ENCODE measurements at regions not wholly inside any gene's neighbourhood (a gene's known extent, or its start where the extent isn't known, plus 50 kb on each side); places are given as distances from the start of the nearest gene placed in this dataset.

DNA sequence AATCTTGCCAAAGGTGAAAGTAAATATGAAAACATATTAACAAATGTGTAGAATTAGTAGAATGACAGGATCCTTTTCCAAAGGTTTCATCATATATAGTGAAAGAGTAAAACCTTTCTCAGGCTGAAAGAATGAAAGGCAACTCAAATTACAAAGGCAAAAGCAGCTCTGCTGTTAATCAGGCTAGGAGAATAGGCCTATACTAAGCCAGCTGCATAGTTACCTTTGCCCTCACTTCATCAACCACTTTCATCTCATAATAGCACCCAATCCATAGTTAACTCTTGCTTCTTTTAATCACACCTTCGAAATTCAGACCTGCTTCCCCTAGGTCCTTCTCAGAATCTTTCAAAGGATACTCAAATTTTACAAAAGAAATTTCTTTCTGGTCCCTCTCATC, 1167.6 kb upstream of the ATXN8OS start:
- H3K4me1 ChIP-seq (ENCODE audit: insufficient read depth, insufficient read length), result no peaks in the 10 kb centered on the region
- no peaks in the 10 kb centered on the region for H3K36me3 ChIP-seq (ENCODE audit: insufficient read depth, insufficient read length, low read length)
- TF ChIP-seq ZNF274 (IDR thresholded peaks at IDR 0.05; ENCODE audit: low read depth, low read length) (no peak), SUZ12 (IDR thresholded peaks at IDR 0.05; ENCODE audit: extremely low read depth, insufficient read depth, insufficient read length) (no peak), YY1 (IDR thresholded peaks at IDR 0.05; ENCODE audit: insufficient read depth, insufficient read length) (no peak)
- H3K27me3 ChIP-seq (ENCODE audit: insufficient read depth, insufficient read length), result no peaks in the 10 kb centered on the region
- no peaks in the 10 kb centered on the region for H3K9me3 ChIP-seq (ENCODE audit: insufficient read depth, low read length)
- no peak for DNase-seq (ENCODE audit: low read depth, low spot score)
- H3K4me3 ChIP-seq (ENCODE audit: insufficient read length, low read depth), result no peak overlapping the region
- H3K9ac ChIP-seq (ENCODE audit: insufficient read length, low read depth), result no peak overlapping the region

DNA sequence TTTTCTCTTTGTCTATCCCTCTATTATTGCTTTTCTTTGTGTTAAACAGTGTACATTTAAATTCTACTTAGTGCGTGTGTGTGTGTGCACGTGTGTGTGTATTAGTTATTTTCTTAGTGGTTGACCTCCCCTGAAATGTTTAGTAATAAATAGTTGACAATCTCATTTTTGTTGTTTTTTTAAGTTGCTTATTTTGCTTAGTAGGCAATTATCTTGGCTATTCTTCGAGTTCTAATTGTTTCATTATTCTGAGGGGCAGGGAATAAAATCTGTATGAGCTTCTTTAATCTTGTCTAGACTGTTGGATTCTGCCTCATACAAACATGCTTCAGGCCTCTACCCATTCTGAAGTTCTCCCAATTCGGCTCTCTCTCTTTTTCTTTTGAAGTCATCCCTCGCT, 1169.0 kb upstream of the ATXN8OS start:
- Histone ChIP-seq H3K27me3 (ENCODE audit: insufficient read depth, insufficient read length) (no peaks in the 10 kb centered on the region), H3K4me1 (ENCODE audit: insufficient read depth, insufficient read length) (no peaks in the 10 kb centered on the region), H3K9ac (ENCODE audit: insufficient read length, low read depth) (no peak overlapping the region), H3K36me3 (ENCODE audit: insufficient read depth, insufficient read length, low read length) (no peaks in the 10 kb centered on the region), H3K9me3 (ENCODE audit: insufficient read depth, low read length) (no peaks in the 10 kb centered on the region), H3K4me3 (ENCODE audit: insufficient read length, low read depth) (no peak overlapping the region)
- DNase-seq (ENCODE audit: low read depth, low spot score), result no peak
- no peak for TF ChIP-seq SUZ12 (IDR thresholded peaks at IDR 0.05; ENCODE audit: extremely low read depth, insufficient read depth, insufficient read length)
- no peak for TF ChIP-seq YY1 (IDR thresholded peaks at IDR 0.05; ENCODE audit: insufficient read depth, insufficient read length)
- TF ChIP-seq ZNF274 (IDR thresholded peaks at IDR 0.05; ENCODE audit: low read depth, low read length), result no peak

DNA sequence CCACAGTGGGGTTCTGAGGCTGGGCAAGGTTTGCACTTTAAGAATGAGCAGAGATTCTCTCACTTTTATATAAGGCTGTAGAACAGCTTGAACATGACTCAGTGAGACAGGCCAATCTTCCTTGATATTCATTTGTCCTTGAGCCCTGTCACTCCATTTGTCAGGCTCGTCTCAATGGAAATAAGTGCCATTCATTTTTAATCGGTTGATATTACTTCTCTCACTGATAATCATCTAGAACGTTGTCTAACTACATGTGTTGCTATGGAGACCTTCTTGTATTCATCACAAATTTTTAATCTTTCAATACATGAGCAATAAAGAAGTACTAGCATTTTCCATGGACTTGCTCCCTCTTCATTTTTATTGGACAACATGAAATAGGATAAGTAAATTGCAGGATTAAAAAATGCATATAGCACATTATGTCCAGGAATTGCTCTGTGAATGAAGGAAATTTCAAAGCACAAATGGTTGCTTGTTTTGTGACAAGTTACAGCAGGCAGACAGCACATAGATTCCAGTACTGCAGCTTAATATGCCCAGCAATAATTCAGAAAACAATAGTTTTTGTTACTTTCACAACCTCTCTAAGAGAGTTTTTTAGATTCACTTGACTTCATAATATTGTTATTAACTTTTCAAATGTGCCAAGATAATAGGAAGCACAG, 1178.4 kb upstream of the ATXN8OS start:
- Histone ChIP-seq H3K4me1 (ENCODE audit: insufficient read depth, insufficient read length) (no peaks in the 10 kb centered on the region), H3K9ac (ENCODE audit: insufficient read length, low read depth) (no peak overlapping the region), H3K9me3 (ENCODE audit: insufficient read depth, low read length) (no peaks in the 10 kb centered on the region), H3K27me3 (ENCODE audit: insufficient read depth, insufficient read length) (no peaks in the 10 kb centered on the region), H3K36me3 (ENCODE audit: insufficient read depth, insufficient read length, low read length) (no peaks in the 10 kb centered on the region), H3K4me3 (ENCODE audit: insufficient read length, low read depth) (no peak overlapping the region)
- DNase-seq (ENCODE audit: low read depth, low spot score), result no peak
- no peak for TF ChIP-seq SUZ12 (IDR thresholded peaks at IDR 0.05; ENCODE audit: extremely low read depth, insufficient read depth, insufficient read length)
- TF ChIP-seq YY1 (IDR thresholded peaks at IDR 0.05; ENCODE audit: insufficient read depth, insufficient read length), result no peak
- TF ChIP-seq ZNF274 (IDR thresholded peaks at IDR 0.05; ENCODE audit: low read depth, low read length), result no peak

DNA sequence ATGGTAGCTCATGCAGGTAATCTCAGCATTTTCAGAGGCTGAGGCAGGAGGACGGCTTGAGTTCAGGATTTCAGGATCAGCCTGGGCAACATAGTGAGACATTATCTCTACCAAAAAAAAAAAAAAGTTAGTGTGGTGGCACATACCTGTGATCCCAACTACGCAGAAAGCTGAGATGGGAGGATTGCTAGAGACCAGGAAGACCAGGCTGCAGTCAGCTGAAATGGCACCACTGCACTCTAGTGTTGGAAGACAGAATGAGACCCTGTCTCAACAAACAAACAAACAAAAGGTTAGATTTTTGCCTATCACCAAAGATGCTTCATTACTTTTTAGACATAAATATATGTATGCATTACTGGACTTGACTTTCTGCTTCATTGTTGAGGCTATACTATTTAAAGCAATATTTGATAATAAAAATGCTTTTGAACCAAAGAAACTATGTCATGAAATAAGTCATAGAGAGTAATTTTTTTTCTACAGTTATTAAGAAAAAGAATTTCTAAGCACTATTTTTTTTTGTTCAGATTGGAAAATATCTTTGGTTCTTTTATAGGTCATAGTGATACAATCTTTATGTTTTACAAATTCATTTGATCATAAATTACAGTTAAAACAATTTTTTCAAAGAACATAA, 1180.1 kb upstream of the ATXN8OS start:
- TF ChIP-seq ZNF274 (IDR thresholded peaks at IDR 0.05; ENCODE audit: low read depth, low read length) (no peak), YY1 (IDR thresholded peaks at IDR 0.05; ENCODE audit: insufficient read depth, insufficient read length) (no peak), SUZ12 (IDR thresholded peaks at IDR 0.05; ENCODE audit: extremely low read depth, insufficient read depth, insufficient read length) (no peak)
- Histone ChIP-seq H3K9ac (ENCODE audit: insufficient read length, low read depth) (no peak overlapping the region), H3K4me1 (ENCODE audit: insufficient read depth, insufficient read length) (no peaks in the 10 kb centered on the region), H3K4me3 (ENCODE audit: insufficient read length, low read depth) (no peak overlapping the region), H3K36me3 (ENCODE audit: insufficient read depth, insufficient read length, low read length) (no peaks in the 10 kb centered on the region), H3K9me3 (ENCODE audit: insufficient read depth, low read length) (no peaks in the 10 kb centered on the region), H3K27me3 (ENCODE audit: insufficient read depth, insufficient read length) (no peaks in the 10 kb centered on the region)
- DNase-seq (ENCODE audit: low read depth, low spot score), result peak; percentile 32

DNA sequence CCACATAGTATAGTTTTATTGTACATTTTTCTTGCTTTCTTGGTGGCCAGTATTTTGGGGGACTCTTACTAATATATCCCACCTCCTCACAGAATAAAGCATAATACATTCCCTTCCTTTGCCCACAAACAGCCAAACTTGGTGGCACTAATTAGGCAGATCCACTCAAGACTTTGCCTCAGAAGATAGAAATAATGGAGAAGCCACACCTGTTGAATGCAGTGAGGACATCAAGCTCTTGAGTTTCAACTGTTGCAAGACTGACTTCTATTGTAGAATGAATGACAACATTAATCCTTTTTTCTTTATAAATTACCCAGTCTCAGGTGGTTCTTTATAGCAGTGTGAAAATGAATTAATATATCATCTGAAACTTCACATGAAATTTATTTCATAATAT, 1183.6 kb upstream of the ATXN8OS start:
- Histone ChIP-seq H3K9ac (ENCODE audit: insufficient read length, low read depth) (no peak overlapping the region), H3K36me3 (ENCODE audit: insufficient read depth, insufficient read length, low read length) (no peaks in the 10 kb centered on the region), H3K9me3 (ENCODE audit: insufficient read depth, low read length) (no peaks in the 10 kb centered on the region), H3K27me3 (ENCODE audit: insufficient read depth, insufficient read length) (no peaks in the 10 kb centered on the region), H3K4me3 (ENCODE audit: insufficient read length, low read depth) (no peak overlapping the region), H3K4me1 (ENCODE audit: insufficient read depth, insufficient read length) (no peaks in the 10 kb centered on the region)
- no peak for DNase-seq (ENCODE audit: low read depth, low spot score)
- TF ChIP-seq ZNF274 (IDR thresholded peaks at IDR 0.05; ENCODE audit: low read depth, low read length) (no peak), YY1 (IDR thresholded peaks at IDR 0.05; ENCODE audit: insufficient read depth, insufficient read length) (no peak), SUZ12 (IDR thresholded peaks at IDR 0.05; ENCODE audit: extremely low read depth, insufficient read depth, insufficient read length) (no peak)

DNA sequence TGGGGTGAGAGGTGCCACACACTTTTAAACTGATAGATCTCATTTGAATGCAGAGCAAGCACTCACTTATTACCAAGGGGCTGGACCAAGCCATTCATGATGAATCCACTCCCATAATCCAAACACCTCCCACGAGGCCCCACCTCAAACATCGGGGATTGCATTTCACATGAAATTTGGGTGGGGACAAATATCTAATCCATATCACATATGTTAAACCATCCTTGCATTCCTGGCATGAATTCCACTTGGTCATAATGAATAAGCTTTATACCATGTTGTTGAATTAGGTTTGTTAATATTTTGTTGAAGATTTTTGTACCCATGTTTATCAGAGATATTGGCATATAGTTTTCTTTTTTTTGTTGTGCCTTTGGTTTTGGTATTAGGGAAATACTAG, 1198.7 kb upstream of the ATXN8OS start:
- no peaks in the 10 kb centered on the region for H3K36me3 ChIP-seq (ENCODE audit: insufficient read depth, insufficient read length, low read length)
- TF ChIP-seq ZNF274 (IDR thresholded peaks at IDR 0.05; ENCODE audit: low read depth, low read length), result no peak
- TF ChIP-seq SUZ12 (IDR thresholded peaks at IDR 0.05; ENCODE audit: extremely low read depth, insufficient read depth, insufficient read length), result no peak
- no peak for TF ChIP-seq YY1 (IDR thresholded peaks at IDR 0.05; ENCODE audit: insufficient read depth, insufficient read length)
- H3K27me3 ChIP-seq (ENCODE audit: insufficient read depth, insufficient read length), result no peaks in the 10 kb centered on the region
- H3K9ac ChIP-seq (ENCODE audit: insufficient read length, low read depth), result no peak overlapping the region
- DNase-seq (ENCODE audit: low read depth, low spot score), result no peak
- no peaks in the 10 kb centered on the region for H3K4me1 ChIP-seq (ENCODE audit: insufficient read depth, insufficient read length)
- no peak overlapping the region for H3K4me3 ChIP-seq (ENCODE audit: insufficient read length, low read depth)
- no peaks in the 10 kb centered on the region; the same call in 1 of the 2 replicates for H3K9me3 ChIP-seq (ENCODE audit: insufficient read depth, low read length)

DNA sequence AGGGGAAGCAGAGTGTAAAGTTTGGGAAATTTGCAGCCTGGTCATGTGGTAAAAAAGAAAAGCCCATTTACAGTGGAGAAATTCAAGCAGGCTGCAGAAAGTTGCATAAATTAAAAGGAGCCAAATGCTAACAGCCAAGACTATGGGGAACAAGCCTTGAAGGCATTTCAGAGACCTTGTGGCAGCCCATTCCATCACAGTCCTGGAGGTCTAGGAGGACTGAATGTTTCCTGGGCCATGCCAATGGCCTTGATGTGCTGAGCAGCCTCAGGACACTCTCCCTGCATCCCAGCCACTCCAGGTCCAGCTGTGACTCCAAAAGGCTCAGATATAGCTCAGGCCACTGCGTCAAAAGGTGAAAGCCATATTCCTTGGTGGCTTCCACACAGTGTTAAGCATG, 1202.4 kb upstream of the ATXN8OS start:
- no peaks in the 10 kb centered on the region for H3K36me3 ChIP-seq (ENCODE audit: insufficient read depth, insufficient read length, low read length)
- H3K4me1 ChIP-seq (ENCODE audit: insufficient read depth, insufficient read length), result no peaks in the 10 kb centered on the region
- no peak for DNase-seq (ENCODE audit: low read depth, low spot score)
- no peak overlapping the region for H3K4me3 ChIP-seq (ENCODE audit: insufficient read length, low read depth)
- no peaks in the 10 kb centered on the region for H3K27me3 ChIP-seq (ENCODE audit: insufficient read depth, insufficient read length)
- TF ChIP-seq ZNF274 (IDR thresholded peaks at IDR 0.05; ENCODE audit: low read depth, low read length) (no peak), YY1 (IDR thresholded peaks at IDR 0.05; ENCODE audit: insufficient read depth, insufficient read length) (no peak), SUZ12 (IDR thresholded peaks at IDR 0.05; ENCODE audit: extremely low read depth, insufficient read depth, insufficient read length) (no peak)
- H3K9ac ChIP-seq (ENCODE audit: insufficient read length, low read depth), result no peak overlapping the region
- no peaks in the 10 kb centered on the region; the same call in 1 of the 2 replicates for H3K9me3 ChIP-seq (ENCODE audit: insufficient read depth, low read length)
